Liver (tissue), 8 donors: ENCODE measurements at regions not wholly inside any gene's neighbourhood (a gene's known extent, or its start where the extent isn't known, plus 50 kb on each side); places are given as distances from the start of the nearest gene placed in this dataset.

ENCODE experiments used
- DNase-seq: peaks from one replicate; pipeline ENCODE4 v3.0.0-alpha.2; 2017; ENCODE audit warnings: low spot score
- H3K27ac ChIP-seq, 2 donors: one replicate each; pipeline ENCODE4 v1.7.0; 2013; ENCODE audit warnings: inconsistent platforms in 2 of 2, low read length in 2 of 2, control low read depth in 1 of 2, low read depth in 1 of 2, mild to moderate bottlenecking in 1 of 2
- H3K27me3 ChIP-seq, 4 donors: one replicate each; pipeline versions ENCODE4 v1.6.1 to v1.7.0; 2013; ENCODE audit warnings: low read length in 3 of 4, inconsistent platforms in 1 of 4, mild to moderate bottlenecking in 1 of 4, moderate library complexity in 1 of 4; ENCODE audit not compliant: control insufficient read depth in 4 of 4, insufficient read depth in 4 of 4
- H3K36me3 ChIP-seq, 4 donors: one replicate each; pipeline versions ENCODE4 v1.6.1 to v1.7.0; 2013; ENCODE audit warnings: low read length in 3 of 4, mild to moderate bottlenecking in 3 of 4, low read depth in 1 of 4, moderate library complexity in 1 of 4; ENCODE audit not compliant: control insufficient read depth in 4 of 4, insufficient read depth in 3 of 4
- H3K4me1 ChIP-seq, 4 donors: one replicate each; pipeline versions ENCODE4 v1.6.1 to v1.7.0; 2013; ENCODE audit warnings: low read length in 3 of 4, mild to moderate bottlenecking in 3 of 4, moderate library complexity in 1 of 4; ENCODE audit not compliant: control insufficient read depth in 4 of 4, insufficient read depth in 4 of 4
- H3K4me3 ChIP-seq, 3 donors: one replicate each; pipeline versions ENCODE4 v1.6.1 to v1.7.0; 2013; ENCODE audit warnings: low read length in 3 of 3, control low read depth in 1 of 3, low read depth in 1 of 3, mild to moderate bottlenecking in 1 of 3
- H3K9ac ChIP-seq, 2 donors: one replicate each; pipeline ENCODE4 v1.7.0; 2013; ENCODE audit warnings: low read length in 2 of 2, mild to moderate bottlenecking in 2 of 2, moderate library complexity in 2 of 2, control low read depth in 1 of 2, low read depth in 1 of 2
- H3K9me3 ChIP-seq, 4 donors: one replicate each; pipeline versions ENCODE4 v1.6.1 to v1.7.0; 2013; ENCODE audit warnings: low read length in 3 of 4; ENCODE audit not compliant: control insufficient read depth in 4 of 4
- EGR1 ChIP-seq, 2 donors: IDR thresholded peaks; 2 replicates each; pipeline ENCODE4 v1.6.1; 2016 to 2018; ENCODE audit warnings: antibody characterized with exemption in 2 of 2, low read depth in 2 of 2
- FOXA1 ChIP-seq: IDR thresholded peaks from 2 replicates; pipeline ENCODE4 v1.6.1; 2016; ENCODE audit warnings: antibody characterized with exemption
- FOXA2 ChIP-seq: IDR thresholded peaks from 2 replicates; pipeline ENCODE4 v1.6.1; 2016; ENCODE audit warnings: antibody characterized with exemption
- GABPA ChIP-seq, 2 donors: IDR thresholded peaks in 1 of 2; conservative IDR thresholded peaks in 1 of 2; 2 replicates each; pipeline ENCODE4 v1.6.1; 2016; ENCODE audit warnings: antibody characterized with exemption in 2 of 2, mild to moderate bottlenecking in 1 of 2, moderate library complexity in 1 of 2
- HNF4A ChIP-seq, 2 donors: conservative IDR thresholded peaks; 2 replicates each; pipeline ENCODE4 v1.6.1; 2016; ENCODE audit warnings: antibody characterized with exemption in 2 of 2, mild to moderate bottlenecking in 2 of 2
- HNF4G ChIP-seq: IDR thresholded peaks from 2 replicates; pipeline ENCODE4 v1.6.1; 2016; ENCODE audit warnings: antibody characterized with exemption
- JUND ChIP-seq, 2 donors: IDR thresholded peaks; 2 replicates each; pipeline ENCODE4 v1.6.1; 2016; ENCODE audit warnings: antibody characterized with exemption in 2 of 2
- NR2F2 ChIP-seq: IDR thresholded peaks from 2 replicates; pipeline ENCODE4 v1.6.1; 2016; ENCODE audit warnings: antibody characterized with exemption
- RAD21 ChIP-seq, 2 donors: IDR thresholded peaks; 2 replicates each; pipeline ENCODE4 v1.6.1; 2016; ENCODE audit warnings: antibody characterized with exemption in 2 of 2, mild to moderate bottlenecking in 2 of 2
- RXRA ChIP-seq, 2 donors: IDR thresholded peaks; 2 replicates each; pipeline ENCODE4 v1.6.1; 2017 to 2018; ENCODE audit warnings: antibody characterized with exemption in 2 of 2, mild to moderate bottlenecking in 1 of 2
- SP1 ChIP-seq: IDR thresholded peaks from 2 replicates; pipeline ENCODE4 v1.6.1; 2018; ENCODE audit warnings: antibody characterized with exemption, mild to moderate bottlenecking
- TAF1 ChIP-seq: conservative IDR thresholded peaks from 2 replicates; pipeline ENCODE4 v1.6.1; 2016; ENCODE audit warnings: antibody characterized with exemption, mild to moderate bottlenecking
- YY1 ChIP-seq: IDR thresholded peaks from 2 replicates; pipeline ENCODE4 v1.6.1; 2016; ENCODE audit warnings: antibody characterized with exemption, mild to moderate bottlenecking
- WGBS: extraction: QIAGEN DNeasy Blood & Tissue Kit; methylation state at CpG from one replicate; pipeline ENCODE4 v1.1.7; 2013; 5-methylcytosine and 5-hydroxymethylcytosine counted together
- TF ChIP-seq, protein P1 (sequence below): fragments of 150-350 bp; IDR thresholded peaks from 2 replicates; pipeline ENCODE4 v1.5.1; 2017; ENCODE audit warnings: improper control_type of control experiment, low read depth, low read length; ENCODE audit not compliant: missing input control
- TF ChIP-seq, protein P2 (sequence below): IDR thresholded peaks from 2 replicates; pipeline ENCODE4 v1.6.1; 2016; ENCODE audit warnings: antibody characterized with exemption
- TF ChIP-seq, protein P3 (sequence below): IDR thresholded peaks from 2 replicates; pipeline ENCODE4 v1.6.1; 2016; ENCODE audit warnings: antibody characterized with exemption
- TF ChIP-seq, protein P4 (sequence below): IDR thresholded peaks from 2 replicates; pipeline ENCODE4 v1.6.1; 2016; ENCODE audit warnings: antibody characterized with exemption
- TF ChIP-seq, protein P5 (sequence below): IDR thresholded peaks from 2 replicates; pipeline ENCODE4 v1.6.1; 2016; ENCODE audit warnings: antibody characterized with exemption, mild to moderate bottlenecking
- donor health status: healthy.
- donor health status: healthy.
- donor health status: healthy.
- donor health status: healthy.
- donor health status: healthy.

DNA sequence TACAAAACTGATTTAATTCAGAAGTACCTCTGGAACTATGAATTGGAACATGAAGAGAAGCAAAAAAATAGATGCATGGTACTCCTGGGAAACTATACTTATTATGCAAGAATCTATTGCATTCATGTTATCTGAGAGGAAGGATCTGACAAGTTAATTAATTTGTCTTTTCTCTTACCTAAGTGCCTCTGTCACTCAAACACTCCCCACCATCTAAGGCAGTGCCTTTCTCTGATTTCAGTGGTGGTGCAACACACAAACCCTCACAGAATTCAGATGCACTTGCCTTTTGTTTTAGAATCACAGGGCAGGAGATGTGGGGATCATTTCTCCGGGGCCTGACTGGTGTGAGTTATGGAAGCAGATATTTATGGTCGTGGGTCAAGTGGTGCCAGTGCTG lies 52.5 kb upstream of the C9orf72 start:
- Histone ChIP-seq H3K9ac (no peak overlapping the region), H3K4me1 (peaks cover 2 to 32% (median 19%) of the 10 kb centered on the region in 4 donors), H3K36me3 (no peaks in the 10 kb centered on the region), H3K9me3 (no peaks in the 10 kb centered on the region), H3K4me3 (no peak overlapping the region), H3K27ac (no peak overlapping the region), H3K27me3 (no peaks in the 10 kb centered on the region)
- TF ChIP-seq FOXA2 = no peak
- TF ChIP-seq RXRA (IDR thresholded peaks at IDR 0.05) = no peak
- no peak for TF ChIP-seq FOXA1
- no peak for TF ChIP-seq HNF4G
- TF ChIP-seq SP1 = no peak
- TF ChIP-seq, protein P1, sequence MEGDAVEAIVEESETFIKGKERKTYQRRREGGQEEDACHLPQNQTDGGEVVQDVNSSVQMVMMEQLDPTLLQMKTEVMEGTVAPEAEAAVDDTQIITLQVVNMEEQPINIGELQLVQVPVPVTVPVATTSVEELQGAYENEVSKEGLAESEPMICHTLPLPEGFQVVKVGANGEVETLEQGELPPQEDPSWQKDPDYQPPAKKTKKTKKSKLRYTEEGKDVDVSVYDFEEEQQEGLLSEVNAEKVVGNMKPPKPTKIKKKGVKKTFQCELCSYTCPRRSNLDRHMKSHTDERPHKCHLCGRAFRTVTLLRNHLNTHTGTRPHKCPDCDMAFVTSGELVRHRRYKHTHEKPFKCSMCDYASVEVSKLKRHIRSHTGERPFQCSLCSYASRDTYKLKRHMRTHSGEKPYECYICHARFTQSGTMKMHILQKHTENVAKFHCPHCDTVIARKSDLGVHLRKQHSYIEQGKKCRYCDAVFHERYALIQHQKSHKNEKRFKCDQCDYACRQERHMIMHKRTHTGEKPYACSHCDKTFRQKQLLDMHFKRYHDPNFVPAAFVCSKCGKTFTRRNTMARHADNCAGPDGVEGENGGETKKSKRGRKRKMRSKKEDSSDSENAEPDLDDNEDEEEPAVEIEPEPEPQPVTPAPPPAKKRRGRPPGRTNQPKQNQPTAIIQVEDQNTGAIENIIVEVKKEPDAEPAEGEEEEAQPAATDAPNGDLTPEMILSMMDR = no peak
- TF ChIP-seq NR2F2 = no peak
- no peak for TF ChIP-seq EGR1 (IDR thresholded peaks at IDR 0.05; ENCODE audit: low read depth in 2 of 2)
- no peak for TF ChIP-seq TAF1
- no peak for TF ChIP-seq RAD21 (IDR thresholded peaks at IDR 0.05)
- TF ChIP-seq, protein P2, sequence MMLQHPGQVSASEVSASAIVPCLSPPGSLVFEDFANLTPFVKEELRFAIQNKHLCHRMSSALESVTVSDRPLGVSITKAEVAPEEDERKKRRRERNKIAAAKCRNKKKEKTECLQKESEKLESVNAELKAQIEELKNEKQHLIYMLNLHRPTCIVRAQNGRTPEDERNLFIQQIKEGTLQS = no peak
- TF ChIP-seq YY1 = no peak
- TF ChIP-seq JUND (IDR thresholded peaks at IDR 0.05) = no peak
- TF ChIP-seq, protein P3, sequence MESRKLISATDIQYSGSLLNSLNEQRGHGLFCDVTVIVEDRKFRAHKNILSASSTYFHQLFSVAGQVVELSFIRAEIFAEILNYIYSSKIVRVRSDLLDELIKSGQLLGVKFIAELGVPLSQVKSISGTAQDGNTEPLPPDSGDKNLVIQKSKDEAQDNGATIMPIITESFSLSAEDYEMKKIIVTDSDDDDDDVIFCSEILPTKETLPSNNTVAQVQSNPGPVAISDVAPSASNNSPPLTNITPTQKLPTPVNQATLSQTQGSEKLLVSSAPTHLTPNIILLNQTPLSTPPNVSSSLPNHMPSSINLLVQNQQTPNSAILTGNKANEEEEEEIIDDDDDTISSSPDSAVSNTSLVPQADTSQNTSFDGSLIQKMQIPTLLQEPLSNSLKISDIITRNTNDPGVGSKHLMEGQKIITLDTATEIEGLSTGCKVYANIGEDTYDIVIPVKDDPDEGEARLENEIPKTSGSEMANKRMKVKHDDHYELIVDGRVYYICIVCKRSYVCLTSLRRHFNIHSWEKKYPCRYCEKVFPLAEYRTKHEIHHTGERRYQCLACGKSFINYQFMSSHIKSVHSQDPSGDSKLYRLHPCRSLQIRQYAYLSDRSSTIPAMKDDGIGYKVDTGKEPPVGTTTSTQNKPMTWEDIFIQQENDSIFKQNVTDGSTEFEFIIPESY = no peak
- TF ChIP-seq GABPA (IDR thresholded peaks at IDR 0.05 in 1 of 2, conservative IDR thresholded peaks at IDR 0.05 in 1 of 2) = no peak
- TF ChIP-seq HNF4A (conservative IDR thresholded peaks at IDR 0.05) = no peak
- TF ChIP-seq, protein P4, sequence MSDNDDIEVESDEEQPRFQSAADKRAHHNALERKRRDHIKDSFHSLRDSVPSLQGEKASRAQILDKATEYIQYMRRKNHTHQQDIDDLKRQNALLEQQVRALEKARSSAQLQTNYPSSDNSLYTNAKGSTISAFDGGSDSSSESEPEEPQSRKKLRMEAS = no peak
- WGBS = 78% methylated on average over 2 of the region's 2 CpGs
- DNase-seq = no peak

DNA sequence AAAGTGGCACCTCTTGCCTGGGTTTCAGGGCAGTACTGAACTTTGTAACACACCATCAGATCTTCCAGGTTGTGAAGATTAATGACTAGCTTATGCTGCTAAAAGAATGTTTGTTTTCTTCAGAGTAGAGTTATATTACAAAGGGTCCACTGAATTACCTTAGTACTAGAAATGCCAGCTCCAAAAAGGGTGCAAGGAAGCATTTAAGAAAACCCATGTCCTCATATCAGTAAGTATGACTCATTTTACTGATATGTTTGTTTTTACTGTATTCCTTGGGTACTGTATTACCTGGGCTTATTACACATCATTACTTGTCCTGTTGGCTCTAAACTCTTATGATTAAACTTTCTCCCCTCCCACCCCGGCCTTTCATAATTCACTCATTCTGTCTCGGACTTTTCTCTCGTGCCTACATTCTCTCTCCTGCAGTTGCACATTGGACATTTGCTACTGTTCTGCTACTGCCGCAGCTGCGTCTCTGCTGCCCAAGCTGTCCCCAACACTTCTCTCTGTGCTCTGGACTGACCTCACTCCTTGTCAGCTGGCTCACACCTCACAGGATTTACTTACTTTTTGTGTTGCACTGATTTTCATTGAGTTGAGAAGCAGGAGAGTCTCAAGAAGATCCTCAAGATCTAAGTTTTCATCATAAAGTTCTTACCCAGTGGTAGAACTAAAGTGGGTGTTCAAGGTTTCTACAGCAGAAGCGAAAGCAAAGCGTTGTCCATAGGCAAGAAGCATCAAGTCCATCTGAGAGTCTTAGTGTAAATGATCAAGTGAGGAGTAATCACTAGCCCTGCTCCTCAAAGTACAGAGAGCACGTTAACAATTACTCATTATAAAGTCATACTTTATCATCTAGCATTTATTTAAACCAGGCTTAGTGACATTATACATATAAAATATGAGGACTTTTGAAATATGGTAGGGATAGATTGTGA lies 53.2 kb upstream of the C9orf72 start:
- H3K36me3 ChIP-seq = no peaks in the 10 kb centered on the region
- H3K27ac ChIP-seq = no peak overlapping the region
- H3K9me3 ChIP-seq = no peaks in the 10 kb centered on the region
- H3K9ac ChIP-seq = no peak overlapping the region
- 85% methylated on average over 8 of the region's 8 CpGs for WGBS
- peaks cover 2 to 32% (median 19%) of the 10 kb centered on the region in 4 donors for H3K4me1 ChIP-seq
- H3K4me3 ChIP-seq = no peak overlapping the region
- no peaks in the 10 kb centered on the region for H3K27me3 ChIP-seq
- DNase-seq = no peak
- TF ChIP-seq EGR1 (IDR thresholded peaks at IDR 0.05; ENCODE audit: low read depth in 2 of 2) (no peak), JUND (IDR thresholded peaks at IDR 0.05) (no peak), NR2F2 (no peak), RAD21 (IDR thresholded peaks at IDR 0.05) (no peak), FOXA2 (no peak)
- TF ChIP-seq, protein P4 = no peak
- TF ChIP-seq, protein P5, sequence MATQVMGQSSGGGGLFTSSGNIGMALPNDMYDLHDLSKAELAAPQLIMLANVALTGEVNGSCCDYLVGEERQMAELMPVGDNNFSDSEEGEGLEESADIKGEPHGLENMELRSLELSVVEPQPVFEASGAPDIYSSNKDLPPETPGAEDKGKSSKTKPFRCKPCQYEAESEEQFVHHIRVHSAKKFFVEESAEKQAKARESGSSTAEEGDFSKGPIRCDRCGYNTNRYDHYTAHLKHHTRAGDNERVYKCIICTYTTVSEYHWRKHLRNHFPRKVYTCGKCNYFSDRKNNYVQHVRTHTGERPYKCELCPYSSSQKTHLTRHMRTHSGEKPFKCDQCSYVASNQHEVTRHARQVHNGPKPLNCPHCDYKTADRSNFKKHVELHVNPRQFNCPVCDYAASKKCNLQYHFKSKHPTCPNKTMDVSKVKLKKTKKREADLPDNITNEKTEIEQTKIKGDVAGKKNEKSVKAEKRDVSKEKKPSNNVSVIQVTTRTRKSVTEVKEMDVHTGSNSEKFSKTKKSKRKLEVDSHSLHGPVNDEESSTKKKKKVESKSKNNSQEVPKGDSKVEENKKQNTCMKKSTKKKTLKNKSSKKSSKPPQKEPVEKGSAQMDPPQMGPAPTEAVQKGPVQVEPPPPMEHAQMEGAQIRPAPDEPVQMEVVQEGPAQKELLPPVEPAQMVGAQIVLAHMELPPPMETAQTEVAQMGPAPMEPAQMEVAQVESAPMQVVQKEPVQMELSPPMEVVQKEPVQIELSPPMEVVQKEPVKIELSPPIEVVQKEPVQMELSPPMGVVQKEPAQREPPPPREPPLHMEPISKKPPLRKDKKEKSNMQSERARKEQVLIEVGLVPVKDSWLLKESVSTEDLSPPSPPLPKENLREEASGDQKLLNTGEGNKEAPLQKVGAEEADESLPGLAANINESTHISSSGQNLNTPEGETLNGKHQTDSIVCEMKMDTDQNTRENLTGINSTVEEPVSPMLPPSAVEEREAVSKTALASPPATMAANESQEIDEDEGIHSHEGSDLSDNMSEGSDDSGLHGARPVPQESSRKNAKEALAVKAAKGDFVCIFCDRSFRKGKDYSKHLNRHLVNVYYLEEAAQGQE = no peak
- TF ChIP-seq, protein P2 = no peak
